ENCODE measurements at regions not wholly inside any gene's neighbourhood (a gene's known extent, or its start where the extent isn't known, plus 50 kb on each side); places are given as distances from the start of the nearest gene placed in this dataset.

DNA sequence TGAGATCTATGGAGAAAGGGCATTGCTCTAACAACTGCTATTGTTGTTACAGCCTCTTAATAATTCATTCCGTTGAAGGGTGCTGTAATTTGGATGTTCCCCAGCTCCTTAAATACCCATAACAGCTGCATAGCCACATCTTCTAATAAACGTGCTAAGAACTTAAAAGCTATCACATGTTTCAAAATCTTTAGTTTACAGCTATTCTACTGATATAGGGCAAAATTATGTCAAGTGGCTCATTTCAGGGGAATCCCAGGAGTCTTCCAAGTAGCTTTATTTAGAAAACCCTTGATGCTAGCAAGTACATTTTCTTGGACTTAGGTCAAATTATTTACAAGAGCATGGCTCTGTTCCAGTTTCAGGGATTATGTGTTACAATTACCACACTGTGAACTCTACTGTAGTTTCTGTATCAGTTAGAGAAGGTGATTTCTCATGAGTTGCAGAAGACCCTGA is 990.4 kb upstream of the ACO1 start:
- TF ChIP-seq, protein P1, sequence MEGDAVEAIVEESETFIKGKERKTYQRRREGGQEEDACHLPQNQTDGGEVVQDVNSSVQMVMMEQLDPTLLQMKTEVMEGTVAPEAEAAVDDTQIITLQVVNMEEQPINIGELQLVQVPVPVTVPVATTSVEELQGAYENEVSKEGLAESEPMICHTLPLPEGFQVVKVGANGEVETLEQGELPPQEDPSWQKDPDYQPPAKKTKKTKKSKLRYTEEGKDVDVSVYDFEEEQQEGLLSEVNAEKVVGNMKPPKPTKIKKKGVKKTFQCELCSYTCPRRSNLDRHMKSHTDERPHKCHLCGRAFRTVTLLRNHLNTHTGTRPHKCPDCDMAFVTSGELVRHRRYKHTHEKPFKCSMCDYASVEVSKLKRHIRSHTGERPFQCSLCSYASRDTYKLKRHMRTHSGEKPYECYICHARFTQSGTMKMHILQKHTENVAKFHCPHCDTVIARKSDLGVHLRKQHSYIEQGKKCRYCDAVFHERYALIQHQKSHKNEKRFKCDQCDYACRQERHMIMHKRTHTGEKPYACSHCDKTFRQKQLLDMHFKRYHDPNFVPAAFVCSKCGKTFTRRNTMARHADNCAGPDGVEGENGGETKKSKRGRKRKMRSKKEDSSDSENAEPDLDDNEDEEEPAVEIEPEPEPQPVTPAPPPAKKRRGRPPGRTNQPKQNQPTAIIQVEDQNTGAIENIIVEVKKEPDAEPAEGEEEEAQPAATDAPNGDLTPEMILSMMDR (conservative IDR thresholded peaks at IDR 0.05), result no peak
- no peak for TF ChIP-seq EZH2 (IDR thresholded peaks at IDR 0.05; ENCODE audit: low read depth)

Measured in PC-9 (cell line).